Smooth muscle cell (in vitro differentiated cells): ENCODE measurements at regions not wholly inside any gene's neighbourhood (a gene's known extent, or its start where the extent isn't known, plus 50 kb on each side); places are given as distances from the start of the nearest gene placed in this dataset.

Source experiments
- DNase-seq: peaks from one replicate; lab custom pipeline; 2025; ENCODE audit not compliant: unreplicated experiment; lab: John Stamatoyannopoulos, UW
- H2AFZ ChIP-seq: fragments of 200-600 bp; sonication (generic); 2 replicates; pipeline ENCODE4 v1.6.0; 2016; ENCODE audit warnings: antibody characterized with exemption, low read depth, mild to moderate bottlenecking
- H3F3A ChIP-seq: fragments of 200-600 bp; sonication (generic); 2 replicates; pipeline ENCODE4 v1.6.0; 2017; ENCODE audit warnings: antibody characterized with exemption, low read depth
- H3K27ac ChIP-seq: fragments of 200-600 bp; sonication (generic); 2 replicates; pipeline ENCODE4 v1.5.1; 2016; ENCODE audit warnings: low read depth, mild to moderate bottlenecking
- H3K27me3 ChIP-seq: fragments of 200-600 bp; sonication (generic); 2 replicates; pipeline ENCODE4 v1.6.1; 2016; ENCODE audit warnings: low read depth, mild to moderate bottlenecking
- H3K36me3 ChIP-seq: fragments of 200-600 bp; sonication (generic); 2 replicates; pipeline ENCODE4 v1.5.1; 2016; ENCODE audit warnings: low read depth
- H3K4me1 ChIP-seq: fragments of 200-600 bp; sonication (generic); 2 replicates; pipeline ENCODE4 v1.5.1; 2016; ENCODE audit warnings: low read depth
- H3K4me2 ChIP-seq: fragments of 200-600 bp; sonication (generic); 2 replicates; pipeline ENCODE4 v1.6.0; 2016; ENCODE audit warnings: mild to moderate bottlenecking
- H3K4me3 ChIP-seq: fragments of 200-600 bp; sonication (generic); 2 replicates; pipeline ENCODE4 v1.5.1; 2016; ENCODE audit warnings: mild to moderate bottlenecking
- H3K79me2 ChIP-seq: fragments of 200-600 bp; sonication (generic); 2 replicates; pipeline ENCODE4 v1.6.0; 2016; ENCODE audit warnings: low read depth, mild to moderate bottlenecking
- H3K9ac ChIP-seq: fragments of 200-600 bp; sonication (generic); 2 replicates; pipeline ENCODE4 v1.6.0; 2016; ENCODE audit warnings: low read depth
- H3K9me3 ChIP-seq: fragments of 200-600 bp; sonication (generic); replicated peaks from 2 replicates; pipeline ENCODE4 v1.5.1; 2016; ENCODE audit warnings: low read depth
- H4K20me1 ChIP-seq: fragments of 200-600 bp; sonication (generic); 2 replicates; pipeline ENCODE4 v1.6.0; 2016; ENCODE audit warnings: low read depth
- WGBS: methylation state at CpG from one replicate; pipeline ENCODE4 v1.1.7; 2016; ENCODE audit warnings: low lambda C conversion rate; 5-methylcytosine and 5-hydroxymethylcytosine counted together
- TF ChIP-seq, protein P1 (sequence below): fragments of 200-600 bp; sonication (generic); IDR thresholded peaks from 2 replicates; pipeline ENCODE4 v1.5.1; 2017; ENCODE audit warnings: borderline replicate concordance, mild to moderate bottlenecking, antibody characterized with exemption; ENCODE audit not compliant: insufficient read depth, poor library complexity, severe bottlenecking

GRCh38 chr1:112040891-112041740, 51.6 kb upstream of the KCND3 start:
- H3K36me3 ChIP-seq: no peaks in the 10 kb centered on the region
- no peak overlapping the region for H3K4me2 ChIP-seq
- H3K4me3 ChIP-seq: no peak overlapping the region
- no peak overlapping the region for H3K27ac ChIP-seq
- H3F3A ChIP-seq: no peaks in the 10 kb centered on the region
- no peaks in the 10 kb centered on the region for H3K27me3 ChIP-seq
- TF ChIP-seq, protein P1, sequence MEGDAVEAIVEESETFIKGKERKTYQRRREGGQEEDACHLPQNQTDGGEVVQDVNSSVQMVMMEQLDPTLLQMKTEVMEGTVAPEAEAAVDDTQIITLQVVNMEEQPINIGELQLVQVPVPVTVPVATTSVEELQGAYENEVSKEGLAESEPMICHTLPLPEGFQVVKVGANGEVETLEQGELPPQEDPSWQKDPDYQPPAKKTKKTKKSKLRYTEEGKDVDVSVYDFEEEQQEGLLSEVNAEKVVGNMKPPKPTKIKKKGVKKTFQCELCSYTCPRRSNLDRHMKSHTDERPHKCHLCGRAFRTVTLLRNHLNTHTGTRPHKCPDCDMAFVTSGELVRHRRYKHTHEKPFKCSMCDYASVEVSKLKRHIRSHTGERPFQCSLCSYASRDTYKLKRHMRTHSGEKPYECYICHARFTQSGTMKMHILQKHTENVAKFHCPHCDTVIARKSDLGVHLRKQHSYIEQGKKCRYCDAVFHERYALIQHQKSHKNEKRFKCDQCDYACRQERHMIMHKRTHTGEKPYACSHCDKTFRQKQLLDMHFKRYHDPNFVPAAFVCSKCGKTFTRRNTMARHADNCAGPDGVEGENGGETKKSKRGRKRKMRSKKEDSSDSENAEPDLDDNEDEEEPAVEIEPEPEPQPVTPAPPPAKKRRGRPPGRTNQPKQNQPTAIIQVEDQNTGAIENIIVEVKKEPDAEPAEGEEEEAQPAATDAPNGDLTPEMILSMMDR: no peak
- no peak overlapping the region for H2AFZ ChIP-seq
- H3K9ac ChIP-seq: no peak overlapping the region
- H3K4me1 ChIP-seq: no peaks in the 10 kb centered on the region
- H3K9me3 ChIP-seq: no peaks in the 10 kb centered on the region
- no peaks in the 10 kb centered on the region for H3K79me2 ChIP-seq
- no peaks in the 10 kb centered on the region for H4K20me1 ChIP-seq
- 46% methylated on average over 7 of the region's 7 CpGs for WGBS
- no peak for DNase-seq

DNA sequence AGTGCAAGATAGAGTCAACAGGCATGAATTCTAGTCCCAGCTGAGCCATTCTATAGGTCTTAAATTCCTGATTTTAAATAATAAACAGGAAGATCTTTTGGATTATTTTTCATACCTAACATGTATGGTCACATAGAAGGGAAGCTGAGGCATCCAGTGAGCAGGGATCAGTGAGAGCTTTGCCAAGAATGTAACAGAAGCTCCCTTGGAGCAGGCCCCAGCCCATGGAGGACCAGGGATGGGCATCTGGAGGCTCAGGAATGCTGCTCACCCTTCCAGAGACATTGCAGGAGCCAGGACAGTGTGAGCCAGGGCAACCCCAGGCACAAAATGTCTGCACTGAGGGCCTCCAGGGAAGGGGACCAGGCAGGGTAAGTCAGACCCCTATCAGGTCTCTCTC, 54.4 kb upstream of the KCND3 start:
- no peaks in the 10 kb centered on the region for H3K9me3 ChIP-seq
- H3K27ac ChIP-seq: no peak overlapping the region
- no peaks in the 10 kb centered on the region for H4K20me1 ChIP-seq
- H3F3A ChIP-seq: no peaks in the 10 kb centered on the region
- no peaks in the 10 kb centered on the region for H3K79me2 ChIP-seq
- DNase-seq: no peak
- H2AFZ ChIP-seq: no peak overlapping the region
- H3K27me3 ChIP-seq: no peaks in the 10 kb centered on the region
- TF ChIP-seq, protein P1: no peak
- H3K4me2 ChIP-seq: no peak overlapping the region
- no peak overlapping the region for H3K9ac ChIP-seq
- no peaks in the 10 kb centered on the region for H3K4me1 ChIP-seq
- H3K4me3 ChIP-seq: no peak overlapping the region
- H3K36me3 ChIP-seq: no peaks in the 10 kb centered on the region

DNA sequence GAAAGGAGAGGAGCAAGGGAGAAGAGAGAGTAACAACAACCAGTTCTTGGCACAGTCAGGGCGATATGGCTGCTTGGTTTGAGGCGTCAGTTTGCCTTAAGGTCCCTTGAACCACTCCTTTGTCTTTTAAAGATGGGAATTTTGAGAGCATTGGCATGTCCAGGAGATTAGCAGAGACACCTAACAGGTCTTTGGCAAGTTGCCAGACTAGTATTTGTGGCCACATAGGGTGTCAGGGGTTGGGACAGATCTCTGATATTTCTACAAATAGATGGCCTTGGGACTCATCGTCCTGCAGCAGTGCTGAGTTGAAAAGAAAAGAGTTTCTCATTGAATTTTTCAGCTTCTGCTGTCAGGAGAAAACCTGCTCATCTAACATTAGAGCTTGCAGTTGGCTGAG, 55.3 kb upstream of the KCND3 start:
- H3K27me3 ChIP-seq: no peaks in the 10 kb centered on the region
- TF ChIP-seq, protein P1: no peak
- H3K9me3 ChIP-seq: no peaks in the 10 kb centered on the region
- no peaks in the 10 kb centered on the region for H3F3A ChIP-seq
- H3K36me3 ChIP-seq: no peaks in the 10 kb centered on the region
- H3K4me2 ChIP-seq: no peak overlapping the region
- H2AFZ ChIP-seq: no peak overlapping the region
- no peak overlapping the region for H3K9ac ChIP-seq
- H3K4me3 ChIP-seq: no peak overlapping the region
- 90% methylated on average over 3 of the region's 3 CpGs for WGBS
- H3K4me1 ChIP-seq: no peaks in the 10 kb centered on the region
- DNase-seq: no peak
- H3K27ac ChIP-seq: no peak overlapping the region
- H4K20me1 ChIP-seq: no peaks in the 10 kb centered on the region
- no peaks in the 10 kb centered on the region for H3K79me2 ChIP-seq

DNA sequence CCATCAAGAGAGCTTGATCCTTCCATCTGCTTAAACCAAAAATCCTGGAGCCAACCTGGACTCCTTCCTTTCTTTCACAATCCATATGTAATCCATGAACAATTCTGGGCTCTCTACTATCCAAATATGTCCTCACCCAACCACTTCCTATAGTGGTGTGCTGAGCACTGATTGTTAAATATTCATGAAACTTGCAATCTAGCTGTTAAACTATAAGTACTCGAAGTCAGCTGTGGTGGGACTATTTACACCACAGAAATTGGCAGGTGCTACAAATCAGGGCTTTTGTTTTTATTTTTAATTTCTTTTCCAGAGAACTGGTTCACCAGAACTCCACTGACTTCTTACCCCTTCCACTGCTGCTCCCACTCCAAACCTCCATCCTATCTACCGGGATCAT, 57.2 kb upstream of the KCND3 start:
- H4K20me1 ChIP-seq: no peaks in the 10 kb centered on the region
- no peak overlapping the region for H3K27ac ChIP-seq
- H3K4me1 ChIP-seq: no peaks in the 10 kb centered on the region
- no peaks in the 10 kb centered on the region for H3K36me3 ChIP-seq
- H3K79me2 ChIP-seq: no peaks in the 10 kb centered on the region
- no peak overlapping the region for H2AFZ ChIP-seq
- no peaks in the 10 kb centered on the region for H3K27me3 ChIP-seq
- H3K9me3 ChIP-seq: no peaks in the 10 kb centered on the region
- WGBS: 73% methylated on average over 2 of the region's 2 CpGs
- no peak overlapping the region for H3K9ac ChIP-seq
- no peak overlapping the region for H3K4me2 ChIP-seq
- no peak overlapping the region for H3K4me3 ChIP-seq
- no peaks in the 10 kb centered on the region for H3F3A ChIP-seq
- no peak for DNase-seq
- TF ChIP-seq, protein P1: no peak
